ENCODE measurements at regions not wholly inside any gene's neighbourhood (a gene's known extent, or its start where the extent isn't known, plus 50 kb on each side); places are given as distances from the start of the nearest gene placed in this dataset.

GRCh38 chr6:170181338-170181690 is 109.6 kb downstream of the DLL1 start:
- Histone ChIP-seq H3K4me1 (ENCODE audit: control insufficient read depth, low read length) (no peaks in the 10 kb centered on the region), H3K9me3 (ENCODE audit: control insufficient read depth, insufficient read depth, low read length) (peaks cover 37% of the 10 kb centered on the region; the same call in 1 of the 2 replicates), H3K27me3 (ENCODE audit: control insufficient read depth, low read length) (no peaks in the 10 kb centered on the region), H3K79me2 (ENCODE audit: control insufficient read depth, low read length) (no peaks in the 10 kb centered on the region), H3K4me2 (ENCODE audit: low read length) (no peak overlapping the region), H4K20me1 (ENCODE audit: control insufficient read depth, insufficient read depth, low read depth, low read length) (no peaks in the 10 kb centered on the region), H3K27ac (ENCODE audit: low read depth, low read length) (no peak overlapping the region), H3F3A (ENCODE audit: control insufficient read depth, insufficient read depth) (no peaks in the 10 kb centered on the region), H3K36me3 (ENCODE audit: control insufficient read depth, low read length) (no peaks in the 10 kb centered on the region), H3K4me3 (ENCODE audit: low read length) (no peak overlapping the region), H3K9me2 (replicated peaks; ENCODE audit: control insufficient read depth, low read length) (no peaks in the 10 kb centered on the region)
- no peak for TF ChIP-seq EZH2phosphoT487 (IDR thresholded peaks at IDR 0.05; ENCODE audit: borderline replicate concordance, low read length)
- TF ChIP-seq, protein P1, sequence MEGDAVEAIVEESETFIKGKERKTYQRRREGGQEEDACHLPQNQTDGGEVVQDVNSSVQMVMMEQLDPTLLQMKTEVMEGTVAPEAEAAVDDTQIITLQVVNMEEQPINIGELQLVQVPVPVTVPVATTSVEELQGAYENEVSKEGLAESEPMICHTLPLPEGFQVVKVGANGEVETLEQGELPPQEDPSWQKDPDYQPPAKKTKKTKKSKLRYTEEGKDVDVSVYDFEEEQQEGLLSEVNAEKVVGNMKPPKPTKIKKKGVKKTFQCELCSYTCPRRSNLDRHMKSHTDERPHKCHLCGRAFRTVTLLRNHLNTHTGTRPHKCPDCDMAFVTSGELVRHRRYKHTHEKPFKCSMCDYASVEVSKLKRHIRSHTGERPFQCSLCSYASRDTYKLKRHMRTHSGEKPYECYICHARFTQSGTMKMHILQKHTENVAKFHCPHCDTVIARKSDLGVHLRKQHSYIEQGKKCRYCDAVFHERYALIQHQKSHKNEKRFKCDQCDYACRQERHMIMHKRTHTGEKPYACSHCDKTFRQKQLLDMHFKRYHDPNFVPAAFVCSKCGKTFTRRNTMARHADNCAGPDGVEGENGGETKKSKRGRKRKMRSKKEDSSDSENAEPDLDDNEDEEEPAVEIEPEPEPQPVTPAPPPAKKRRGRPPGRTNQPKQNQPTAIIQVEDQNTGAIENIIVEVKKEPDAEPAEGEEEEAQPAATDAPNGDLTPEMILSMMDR (IDR thresholded peaks at IDR 0.05; ENCODE audit: low read depth, low read length, poor library complexity, severe bottlenecking) = no peak

GRCh38 chr6:170180671-170181337 is 110.1 kb downstream of the DLL1 start:
- no peaks in the 10 kb centered on the region for H3K27me3 ChIP-seq (ENCODE audit: control insufficient read depth, low read length)
- no peak overlapping the region for H3K4me2 ChIP-seq (ENCODE audit: low read length)
- H3K4me3 ChIP-seq (ENCODE audit: low read length) = no peak overlapping the region
- no peaks in the 10 kb centered on the region for H3K4me1 ChIP-seq (ENCODE audit: control insufficient read depth, low read length)
- no peaks in the 10 kb centered on the region for H4K20me1 ChIP-seq (ENCODE audit: control insufficient read depth, insufficient read depth, low read depth, low read length)
- no peaks in the 10 kb centered on the region for H3K9me2 ChIP-seq (replicated peaks; ENCODE audit: control insufficient read depth, low read length)
- H3K27ac ChIP-seq (ENCODE audit: low read depth, low read length) = no peak overlapping the region
- no peaks in the 10 kb centered on the region for H3F3A ChIP-seq (ENCODE audit: control insufficient read depth, insufficient read depth)
- no peaks in the 10 kb centered on the region for H3K79me2 ChIP-seq (ENCODE audit: control insufficient read depth, low read length)
- no peaks in the 10 kb centered on the region for H3K36me3 ChIP-seq (ENCODE audit: control insufficient read depth, low read length)
- no peak for TF ChIP-seq EZH2phosphoT487 (IDR thresholded peaks at IDR 0.05; ENCODE audit: borderline replicate concordance, low read length)
- TF ChIP-seq, protein P1 (IDR thresholded peaks at IDR 0.05; ENCODE audit: low read depth, low read length, poor library complexity, severe bottlenecking) = no peak
- peaks cover 38% of the 10 kb centered on the region; the same call in 1 of the 2 replicates for H3K9me3 ChIP-seq (ENCODE audit: control insufficient read depth, insufficient read depth, low read length)

DNA sequence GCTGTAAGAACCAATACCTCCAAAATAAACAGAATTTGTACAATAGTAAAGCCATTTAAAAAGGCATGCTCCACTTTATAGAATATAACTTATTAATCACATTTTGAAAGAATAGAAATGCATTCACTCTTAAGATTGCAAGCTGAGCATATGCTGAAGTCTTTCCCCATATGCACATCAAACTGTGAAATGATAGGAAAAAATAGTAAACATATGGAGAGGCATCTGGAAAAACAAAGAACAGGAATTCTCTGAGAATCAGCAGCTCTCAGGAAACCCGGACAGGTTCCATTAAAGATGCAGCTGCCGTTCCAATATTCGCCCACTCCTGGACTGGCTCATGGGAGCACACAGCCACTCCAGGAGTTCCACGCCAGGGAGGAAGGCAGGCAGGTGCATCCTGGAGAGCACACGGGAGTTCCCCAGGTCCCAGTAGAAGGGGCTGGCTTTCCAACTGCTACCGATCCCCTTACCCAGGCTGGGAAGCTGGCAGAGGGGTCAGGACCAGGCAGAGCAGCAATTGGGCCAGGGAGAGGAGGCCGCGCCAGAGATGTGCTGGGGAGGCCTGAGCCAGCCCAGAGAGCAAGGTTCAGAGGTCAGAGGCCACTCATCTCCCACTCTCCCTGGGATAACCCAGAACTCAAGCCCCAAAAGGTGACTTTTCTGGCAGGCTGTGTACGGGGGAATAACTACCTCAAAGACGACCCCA is 111.1 kb downstream of the DLL1 start:
- H3K27me3 ChIP-seq (ENCODE audit: control insufficient read depth, low read length) = no peaks in the 10 kb centered on the region
- TF ChIP-seq EZH2phosphoT487 (IDR thresholded peaks at IDR 0.05; ENCODE audit: borderline replicate concordance, low read length) = no peak
- TF ChIP-seq, protein P1 (IDR thresholded peaks at IDR 0.05; ENCODE audit: low read depth, low read length, poor library complexity, severe bottlenecking) = no peak
- no peaks in the 10 kb centered on the region for H3K79me2 ChIP-seq (ENCODE audit: control insufficient read depth, low read length)
- H3K4me3 ChIP-seq (ENCODE audit: low read length) = no peak overlapping the region
- H3K9me2 ChIP-seq (replicated peaks; ENCODE audit: control insufficient read depth, low read length) = no peaks in the 10 kb centered on the region
- no peak overlapping the region for H3K27ac ChIP-seq (ENCODE audit: low read depth, low read length)
- peaks cover 42% of the 10 kb centered on the region; the same call in 1 of the 2 replicates for H3K9me3 ChIP-seq (ENCODE audit: control insufficient read depth, insufficient read depth, low read length)
- no peaks in the 10 kb centered on the region for H3F3A ChIP-seq (ENCODE audit: control insufficient read depth, insufficient read depth)
- H3K36me3 ChIP-seq (ENCODE audit: control insufficient read depth, low read length) = no peaks in the 10 kb centered on the region
- no peaks in the 10 kb centered on the region for H3K4me1 ChIP-seq (ENCODE audit: control insufficient read depth, low read length)
- H3K4me2 ChIP-seq (ENCODE audit: low read length) = no peak overlapping the region
- no peaks in the 10 kb centered on the region for H4K20me1 ChIP-seq (ENCODE audit: control insufficient read depth, insufficient read depth, low read depth, low read length)
